H1 (cell line): ENCODE measurements at regions not wholly inside any gene's neighbourhood (a gene's known extent, or its start where the extent isn't known, plus 50 kb on each side); places are given as distances from the start of the nearest gene placed in this dataset.

Experiments
- CHD7 ChIP-seq: fragments of 300-600 bp; sonication (generic); IDR thresholded peaks from 2 replicates; pipeline ENCODE4 v1.7.1; 2012; ENCODE audit warnings: low read length, moderate library complexity, mild to moderate bottlenecking, inconsistent platforms; ENCODE audit not compliant: insufficient replicate concordance

GRCh38 chr14:80358112-80358511, 146.8 kb upstream of the DIO2 start (continued):
- TF ChIP-seq CHD7 = no peak
